ENCODE measurements at regions not wholly inside any gene's neighbourhood (a gene's known extent, or its start where the extent isn't known, plus 50 kb on each side); places are given as distances from the start of the nearest gene placed in this dataset.

GRCh38 chr17:54172985-54173316, 350.2 kb downstream of the KIF2B start:
- intact Hi-C loops (cut with micrococcal nuclease): loop anchor here (1.0 to 5.0 kb wide), 10 partner anchors 253 to 1576 kb away; no protein-coding TSS in a partner anchor
- no peak for DNase-seq (ENCODE audit: unreplicated experiment)

GRCh38 chr17:54177606-54178308, 355.0 kb downstream of the KIF2B start:
- ChIA-PET CTCF (interaction anchor here (0.5 kb wide), 1 partner anchor 7 kb away, joined by 3 read pairs; no protein-coding TSS in a partner anchor), POLR2A (no interaction called here)
- no peaks in the 10 kb centered on the region for H3K9me3 Mint-ChIP-seq (ENCODE audit: unreplicated experiment)

More at GRCh38 chr17:54172985-54173316, 350.2 kb downstream of the KIF2B start:
- Mint-ChIP-seq H3K27ac (ENCODE audit: low read depth, unreplicated experiment) (no peak overlapping the region), H3K36me3 (ENCODE audit: insufficient read depth, unreplicated experiment) (peaks cover 11% of the 10 kb centered on the region), H3K4me1 (ENCODE audit: insufficient read depth, unreplicated experiment) (peaks cover 6% of the 10 kb centered on the region), H3K9me3 (ENCODE audit: unreplicated experiment) (no peaks in the 10 kb centered on the region), H3K27me3 (ENCODE audit: insufficient read depth, unreplicated experiment) (no peaks in the 10 kb centered on the region), H3K4me3 (ENCODE audit: unreplicated experiment) (no peak overlapping the region)
- ChIA-PET POLR2A (no interaction called here), CTCF (no interaction called here)
- BruUV-seq (replicated peaks): no TSS peak
- TF ChIP-seq, protein P1, sequence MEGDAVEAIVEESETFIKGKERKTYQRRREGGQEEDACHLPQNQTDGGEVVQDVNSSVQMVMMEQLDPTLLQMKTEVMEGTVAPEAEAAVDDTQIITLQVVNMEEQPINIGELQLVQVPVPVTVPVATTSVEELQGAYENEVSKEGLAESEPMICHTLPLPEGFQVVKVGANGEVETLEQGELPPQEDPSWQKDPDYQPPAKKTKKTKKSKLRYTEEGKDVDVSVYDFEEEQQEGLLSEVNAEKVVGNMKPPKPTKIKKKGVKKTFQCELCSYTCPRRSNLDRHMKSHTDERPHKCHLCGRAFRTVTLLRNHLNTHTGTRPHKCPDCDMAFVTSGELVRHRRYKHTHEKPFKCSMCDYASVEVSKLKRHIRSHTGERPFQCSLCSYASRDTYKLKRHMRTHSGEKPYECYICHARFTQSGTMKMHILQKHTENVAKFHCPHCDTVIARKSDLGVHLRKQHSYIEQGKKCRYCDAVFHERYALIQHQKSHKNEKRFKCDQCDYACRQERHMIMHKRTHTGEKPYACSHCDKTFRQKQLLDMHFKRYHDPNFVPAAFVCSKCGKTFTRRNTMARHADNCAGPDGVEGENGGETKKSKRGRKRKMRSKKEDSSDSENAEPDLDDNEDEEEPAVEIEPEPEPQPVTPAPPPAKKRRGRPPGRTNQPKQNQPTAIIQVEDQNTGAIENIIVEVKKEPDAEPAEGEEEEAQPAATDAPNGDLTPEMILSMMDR (IDR thresholded peaks at IDR 0.05; ENCODE audit: unreplicated experiment): no peak

GRCh38 chr17:54180950-54181349, 358.2 kb downstream of the KIF2B start:
- no peaks in the 10 kb centered on the region for H3K27me3 Mint-ChIP-seq (ENCODE audit: insufficient read depth, unreplicated experiment)
- no TSS peak for BruUV-seq (replicated peaks)
- H3K4me3 Mint-ChIP-seq (ENCODE audit: unreplicated experiment): no peak overlapping the region
- intact Hi-C loops (cut with micrococcal nuclease): no loop called here
- H3K9me3 Mint-ChIP-seq (ENCODE audit: unreplicated experiment): no peaks in the 10 kb centered on the region
- H3K36me3 Mint-ChIP-seq (ENCODE audit: insufficient read depth, unreplicated experiment): no peaks in the 10 kb centered on the region
- TF ChIP-seq, protein P1 (IDR thresholded peaks at IDR 0.05; ENCODE audit: unreplicated experiment): no peak
- POLR2A ChIA-PET: no interaction called here
- no peak overlapping the region for H3K27ac Mint-ChIP-seq (ENCODE audit: low read depth, unreplicated experiment)
- CTCF ChIA-PET: interaction anchor here (1.4 kb wide), 1 partner anchor 9 kb away, joined by 5 read pairs; no protein-coding TSS in a partner anchor
- no peaks in the 10 kb centered on the region for H3K4me1 Mint-ChIP-seq (ENCODE audit: insufficient read depth, unreplicated experiment)
- no peak for DNase-seq (ENCODE audit: unreplicated experiment)

More at GRCh38 chr17:54177606-54178308, 355.0 kb downstream of the KIF2B start:
- Mint-ChIP-seq H3K27me3 (ENCODE audit: insufficient read depth, unreplicated experiment) (no peaks in the 10 kb centered on the region), H3K27ac (ENCODE audit: low read depth, unreplicated experiment) (no peak overlapping the region), H3K4me3 (ENCODE audit: unreplicated experiment) (no peak overlapping the region), H3K36me3 (ENCODE audit: insufficient read depth, unreplicated experiment) (peaks cover 6% of the 10 kb centered on the region), H3K4me1 (ENCODE audit: insufficient read depth, unreplicated experiment) (peaks cover 6% of the 10 kb centered on the region)
- TF ChIP-seq, protein P1 (IDR thresholded peaks at IDR 0.05; ENCODE audit: unreplicated experiment): no peak
- no TSS peak for BruUV-seq (replicated peaks)
- intact Hi-C loops (cut with micrococcal nuclease): no loop called here
- DNase-seq (ENCODE audit: unreplicated experiment): no peak

DNA sequence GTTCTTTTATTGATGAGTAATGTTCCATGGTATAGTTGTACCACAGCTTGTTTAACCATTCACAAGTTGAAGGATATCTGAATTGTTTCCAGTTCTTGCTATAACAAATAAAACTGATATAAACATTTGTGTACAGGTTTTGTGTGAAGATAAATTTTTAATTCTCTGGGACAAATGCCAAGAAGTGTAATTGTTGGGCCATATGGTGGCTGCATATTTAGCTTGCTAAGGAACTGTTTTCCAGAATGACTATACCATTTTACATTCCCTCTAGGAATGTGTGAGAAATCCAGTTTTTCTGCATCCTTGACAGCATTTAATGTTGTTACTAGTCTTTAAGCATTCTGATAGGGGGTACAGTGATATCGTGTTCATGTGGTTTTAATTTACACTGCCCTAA, 368.5 kb downstream of the KIF2B start:
- POLR2A ChIA-PET: no interaction called here
- H3K9me3 Mint-ChIP-seq (ENCODE audit: unreplicated experiment): no peaks in the 10 kb centered on the region
- H3K36me3 Mint-ChIP-seq (ENCODE audit: insufficient read depth, unreplicated experiment): no peaks in the 10 kb centered on the region
- no peaks in the 10 kb centered on the region for H3K27me3 Mint-ChIP-seq (ENCODE audit: insufficient read depth, unreplicated experiment)
- TF ChIP-seq, protein P1 (IDR thresholded peaks at IDR 0.05; ENCODE audit: unreplicated experiment): no peak
- DNase-seq (ENCODE audit: unreplicated experiment): no peak
- intact Hi-C loops (cut with micrococcal nuclease): no loop called here
- H3K4me1 Mint-ChIP-seq (ENCODE audit: insufficient read depth, unreplicated experiment): peaks cover 10% of the 10 kb centered on the region
- BruUV-seq (replicated peaks): no TSS peak
- CTCF ChIA-PET: no interaction called here
- H3K4me3 Mint-ChIP-seq (ENCODE audit: unreplicated experiment): no peak overlapping the region
- H3K27ac Mint-ChIP-seq (ENCODE audit: low read depth, unreplicated experiment): no peak overlapping the region

All from MCF 10A (cell line).